ENCODE measurements at regions not wholly inside any gene's neighbourhood (a gene's known extent, or its start where the extent isn't known, plus 50 kb on each side); places are given as distances from the start of the nearest gene placed in this dataset.

DNA sequence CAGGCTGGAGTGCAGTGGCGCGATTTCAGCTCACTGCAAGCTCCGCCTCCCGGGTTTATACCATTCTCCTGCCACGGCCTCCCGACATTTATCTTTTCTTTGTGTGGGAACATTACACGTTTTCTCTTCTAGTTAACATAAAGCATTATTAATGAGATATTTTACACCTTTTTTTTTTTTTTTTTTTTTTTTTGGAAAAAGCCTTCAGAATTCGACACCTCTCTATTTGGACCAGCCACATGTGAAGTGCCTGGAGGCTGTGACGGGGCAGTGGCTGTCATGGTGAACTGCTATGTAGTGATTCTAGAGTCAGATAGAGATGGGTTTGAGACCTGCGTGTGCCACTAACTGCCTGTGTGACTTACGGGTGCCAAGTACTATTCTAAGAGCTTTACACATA lies 64.3 kb downstream of the SMIM38 start:
- TF ChIP-seq, protein P1, sequence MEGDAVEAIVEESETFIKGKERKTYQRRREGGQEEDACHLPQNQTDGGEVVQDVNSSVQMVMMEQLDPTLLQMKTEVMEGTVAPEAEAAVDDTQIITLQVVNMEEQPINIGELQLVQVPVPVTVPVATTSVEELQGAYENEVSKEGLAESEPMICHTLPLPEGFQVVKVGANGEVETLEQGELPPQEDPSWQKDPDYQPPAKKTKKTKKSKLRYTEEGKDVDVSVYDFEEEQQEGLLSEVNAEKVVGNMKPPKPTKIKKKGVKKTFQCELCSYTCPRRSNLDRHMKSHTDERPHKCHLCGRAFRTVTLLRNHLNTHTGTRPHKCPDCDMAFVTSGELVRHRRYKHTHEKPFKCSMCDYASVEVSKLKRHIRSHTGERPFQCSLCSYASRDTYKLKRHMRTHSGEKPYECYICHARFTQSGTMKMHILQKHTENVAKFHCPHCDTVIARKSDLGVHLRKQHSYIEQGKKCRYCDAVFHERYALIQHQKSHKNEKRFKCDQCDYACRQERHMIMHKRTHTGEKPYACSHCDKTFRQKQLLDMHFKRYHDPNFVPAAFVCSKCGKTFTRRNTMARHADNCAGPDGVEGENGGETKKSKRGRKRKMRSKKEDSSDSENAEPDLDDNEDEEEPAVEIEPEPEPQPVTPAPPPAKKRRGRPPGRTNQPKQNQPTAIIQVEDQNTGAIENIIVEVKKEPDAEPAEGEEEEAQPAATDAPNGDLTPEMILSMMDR (IDR thresholded peaks at IDR 0.05) = no peak
- no peak for TF ChIP-seq POLR2A (IDR thresholded peaks at IDR 0.05)

Data from thyroid gland (tissue), 4 donors.